HG02973 (cell line): ENCODE measurements at regions not wholly inside any gene's neighbourhood (a gene's known extent, or its start where the extent isn't known, plus 50 kb on each side); places are given as distances from the start of the nearest gene placed in this dataset.
"Not testable (repeated sequence)": the region's sequence is repeated elsewhere in the genome, so short reads cannot be mapped to it uniquely, and the experiment has no call there.

Source experiments
- ATAC-seq: cut with Tn5 transposase; IDR thresholded peaks from one replicate; pipeline ENCODE4 v1.9.1; 2021; ENCODE audit warnings: moderate library complexity; ENCODE audit not compliant: unreplicated experiment

- peak; percentile 59 for ATAC-seq
These were observed 53.3 kb downstream of the FOXD4L1 start for GRCh38 chr2:113551637-113552318.

- ATAC-seq = not testable (repeated sequence)
These were observed 61.4 kb downstream of the FOXD4L1 start for GRCh38 chr2:113559820-113560219.

GRCh38 chr2:113562662-113563061, 64.2 kb downstream of the FOXD4L1 start:
- peak; percentile 63 for ATAC-seq

GRCh38 chr2:113566674-113567480, 60.2 kb upstream of the RABL2A start:
- not testable (repeated sequence) for ATAC-seq

GRCh38 chr2:113567481-113567849, 59.6 kb upstream of the RABL2A start:
- ATAC-seq = not testable (repeated sequence)

GRCh38 chr2:113568231-113568630, 58.8 kb upstream of the RABL2A start:
- not testable (repeated sequence) for ATAC-seq

- ATAC-seq = not testable (repeated sequence)
These were observed 57.0 kb upstream of the RABL2A start for GRCh38 chr2:113570082-113570481.

- not testable (repeated sequence) for ATAC-seq
These were observed 56.5 kb upstream of the RABL2A start for GRCh38 chr2:113570509-113571009.

GRCh38 chr2:113571482-113572068, 55.5 kb upstream of the RABL2A start:
- ATAC-seq = not testable (repeated sequence)

GRCh38 chr2:113575721-113576120, 51.3 kb upstream of the RABL2A start:
- ATAC-seq = not testable (repeated sequence)

GRCh38 chr2:113576353-113576752, 50.7 kb upstream of the RABL2A start:
- not testable (repeated sequence) for ATAC-seq
